Urinary bladder (tissue), 4 donors: ENCODE measurements at regions not wholly inside any gene's neighbourhood (a gene's known extent, or its start where the extent isn't known, plus 50 kb on each side); places are given as distances from the start of the nearest gene placed in this dataset. TPM values are rescaled to one million over a fixed set of nuclear protein-coding genes. Genes with fewer than 3 reads are reported as not detected.
A peak's percentile ranks its signal among the peaks of the same experiment; 100 is the strongest.
"Not testable (repeated sequence)": the region's sequence is repeated elsewhere in the genome, so short reads cannot be mapped to it uniquely, and the experiment has no call there.

Source experiments
- DNase-seq: peaks from one replicate; pipeline ENCODE4 v3.0.0-alpha.2; 2015; ENCODE audit errors: extremely low spot score
- H3K27ac ChIP-seq: one replicate; pipeline ENCODE4 v1.5.1; 2013; ENCODE audit warnings: low read depth, mild to moderate bottlenecking, moderate library complexity
- H3K36me3 ChIP-seq: one replicate; pipeline ENCODE4 v1.6.1; 2013; ENCODE audit warnings: mild to moderate bottlenecking, moderate library complexity; ENCODE audit not compliant: insufficient read depth
- H3K4me1 ChIP-seq: one replicate; pipeline ENCODE4 v1.6.1; 2013; ENCODE audit warnings: mild to moderate bottlenecking, moderate library complexity; ENCODE audit not compliant: insufficient read depth
- H3K4me3 ChIP-seq: one replicate; pipeline ENCODE4 v1.5.1; 2013; ENCODE audit warnings: low read depth, low read length
- WGBS: extraction: QIAGEN DNeasy Blood & Tissue Kit; methylation state at CpG from one replicate; pipeline ENCODE4 v1.1.7; 2013; 5-methylcytosine and 5-hydroxymethylcytosine counted together
- small RNA-seq: library from RNA; depleted of rRNA; stranded (forward); fragments of <200 nt; gene quantifications from one replicate; pipeline ENCODE3, GENCODE V24; 2014
- donor health status: healthy with polysubstance abuse.
- donor health status: healthy.

DNA sequence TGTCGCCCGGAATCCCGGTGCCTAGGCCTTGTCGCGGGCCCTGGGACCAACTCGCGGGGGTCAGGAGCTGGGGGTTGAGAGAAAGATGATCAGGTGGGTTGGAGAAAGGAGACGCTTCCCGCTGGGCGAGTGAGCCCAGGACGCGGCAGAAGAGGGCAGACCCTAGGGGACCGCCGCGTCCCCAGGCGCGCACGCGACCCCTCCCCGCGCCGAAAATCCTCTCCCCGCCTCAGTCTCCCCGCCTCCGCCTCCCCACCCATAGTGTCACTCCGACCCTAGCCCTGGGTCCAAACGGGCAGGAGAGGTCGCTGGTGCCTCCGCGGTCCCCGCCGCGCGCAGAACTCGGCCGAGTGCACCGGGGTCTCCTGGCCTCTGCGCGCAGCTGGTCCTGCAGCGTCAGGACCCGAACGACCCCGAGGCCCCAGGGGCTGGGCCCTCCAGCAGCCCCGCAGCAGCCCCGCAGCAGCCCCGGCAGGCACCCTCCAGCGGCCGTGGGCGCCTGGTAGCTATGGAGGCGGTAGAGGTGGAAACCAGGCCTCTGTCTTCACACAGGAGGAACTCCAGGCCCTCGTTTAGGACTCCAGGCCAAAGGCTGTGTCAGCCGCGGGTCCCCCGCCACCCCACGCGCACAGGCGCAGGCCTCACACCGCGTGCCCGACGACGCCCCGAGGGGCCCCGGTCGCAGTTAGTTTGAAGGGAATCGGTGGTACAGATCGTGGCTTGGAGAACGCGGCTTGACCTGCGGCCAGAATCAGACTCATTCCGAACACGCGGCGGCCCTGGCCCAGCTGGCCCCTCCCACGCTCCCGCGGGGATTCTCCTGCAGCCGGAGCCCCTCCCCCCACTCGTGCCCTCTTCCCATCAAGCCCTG lies 60.1 kb upstream of the EIF5 start:
- no peak for DNase-seq
- 20% methylated on average over 79 of the region's 79 CpGs for WGBS
- peak overlapping the region; percentile 43 for H3K4me3 ChIP-seq
- no peaks in the 10 kb centered on the region for H3K36me3 ChIP-seq
- peaks cover 1% of the 10 kb centered on the region for H3K4me1 ChIP-seq
- H3K27ac ChIP-seq, result no peak overlapping the region

DNA sequence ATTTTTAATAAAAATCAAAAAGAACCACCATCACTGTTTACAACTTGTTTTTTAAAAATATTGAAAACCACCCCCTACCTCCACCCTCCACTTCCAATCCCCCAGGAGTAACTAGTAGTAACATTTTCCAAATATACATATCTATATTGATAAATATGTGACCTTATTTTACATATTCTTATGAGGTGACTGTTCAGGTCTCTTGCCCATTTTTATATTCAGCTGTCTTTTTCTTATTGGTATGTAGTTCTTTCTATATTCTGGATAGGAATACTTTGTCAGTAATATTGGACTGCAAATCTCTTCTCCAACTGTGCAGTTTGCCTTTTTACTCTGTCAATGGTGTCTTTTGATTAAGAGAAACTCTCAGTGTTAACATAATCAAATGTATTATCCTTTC lies 59.0 kb upstream of the EIF5 start:
- no peaks in the 10 kb centered on the region for H3K36me3 ChIP-seq
- DNase-seq, result no peak
- H3K27ac ChIP-seq, result no peak overlapping the region
- H3K4me1 ChIP-seq, result peaks cover 1% of the 10 kb centered on the region
- H3K4me3 ChIP-seq, result no peak overlapping the region

DNA sequence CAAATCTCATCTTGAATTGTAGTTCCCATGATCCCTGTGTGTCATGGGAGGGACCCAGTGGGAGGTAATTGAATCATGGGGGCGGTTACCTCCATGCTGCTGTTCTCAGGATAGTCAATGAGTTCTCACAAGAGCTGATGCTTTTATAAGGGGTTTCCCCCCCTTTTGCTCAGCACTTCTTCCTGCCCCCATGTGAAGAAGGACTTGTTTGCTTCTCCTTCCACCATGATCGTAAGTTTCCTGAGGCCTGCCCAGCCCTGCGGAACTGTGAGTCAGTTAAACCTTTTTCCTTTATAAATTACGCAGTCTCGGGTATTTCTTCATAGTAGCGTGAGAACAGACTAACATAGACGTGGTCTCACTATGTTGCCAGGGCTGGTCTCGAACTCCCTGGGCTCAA lies 56.1 kb upstream of the EIF5 start:
- no peak overlapping the region for H3K27ac ChIP-seq
- no peak overlapping the region for H3K4me3 ChIP-seq
- WGBS, result 95% methylated on average over 8 of the region's 8 CpGs
- no peak for DNase-seq
- H3K36me3 ChIP-seq, result no peaks in the 10 kb centered on the region
- peaks cover 1% of the 10 kb centered on the region for H3K4me1 ChIP-seq

DNA sequence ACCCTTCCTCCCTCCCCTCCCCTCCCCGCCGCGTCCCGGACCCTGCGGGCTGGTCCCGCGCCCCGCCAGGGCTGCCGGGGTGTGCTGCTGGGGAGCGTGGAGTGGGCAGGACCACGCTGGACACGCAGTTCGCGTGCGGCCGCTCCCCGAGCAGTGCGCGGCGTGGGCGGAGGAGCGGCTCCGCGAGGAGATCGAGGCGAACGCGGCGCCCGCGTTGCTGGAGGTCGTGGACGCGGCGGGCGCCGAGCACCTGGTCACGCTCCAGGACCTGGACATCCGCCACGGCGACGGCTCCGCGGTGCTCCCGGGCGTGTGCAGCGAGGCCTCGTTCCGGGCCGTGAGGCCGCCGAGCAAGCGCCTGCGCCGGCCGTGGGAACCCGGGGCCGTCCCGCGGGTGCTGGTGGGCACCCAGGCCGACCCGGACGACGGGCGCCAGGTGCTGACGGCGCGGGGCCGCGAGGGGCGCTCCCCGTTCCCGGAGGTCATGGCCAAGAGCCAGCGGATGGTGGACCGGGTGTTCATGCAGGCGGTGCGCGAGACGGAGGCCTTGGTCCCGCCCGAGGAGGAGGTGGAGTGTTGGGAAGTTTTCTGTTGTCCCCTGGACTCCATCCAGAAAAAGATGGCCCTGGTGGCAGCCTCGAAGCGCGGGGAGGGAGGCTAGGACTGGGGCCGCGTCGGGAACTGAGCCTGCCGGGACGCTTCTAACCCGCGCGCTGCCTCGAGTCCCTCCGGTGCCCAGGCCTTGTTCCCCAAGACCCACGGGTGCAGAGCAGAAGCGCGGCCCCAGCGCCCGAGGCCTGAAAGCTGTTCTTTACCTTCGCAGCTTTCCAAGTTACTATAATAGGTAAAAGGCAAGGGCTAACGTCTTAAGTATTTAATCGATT lies 54.7 kb upstream of the EIF5 start:
- Histone ChIP-seq H3K4me1 (no peaks in the 10 kb centered on the region), H3K36me3 (no peaks in the 10 kb centered on the region), H3K27ac (no peak overlapping the region), H3K4me3 (peak overlapping the region; percentile 35)
- DNase-seq, result no peak
- WGBS, result 17% methylated on average over 102 of the region's 102 CpGs

DNA sequence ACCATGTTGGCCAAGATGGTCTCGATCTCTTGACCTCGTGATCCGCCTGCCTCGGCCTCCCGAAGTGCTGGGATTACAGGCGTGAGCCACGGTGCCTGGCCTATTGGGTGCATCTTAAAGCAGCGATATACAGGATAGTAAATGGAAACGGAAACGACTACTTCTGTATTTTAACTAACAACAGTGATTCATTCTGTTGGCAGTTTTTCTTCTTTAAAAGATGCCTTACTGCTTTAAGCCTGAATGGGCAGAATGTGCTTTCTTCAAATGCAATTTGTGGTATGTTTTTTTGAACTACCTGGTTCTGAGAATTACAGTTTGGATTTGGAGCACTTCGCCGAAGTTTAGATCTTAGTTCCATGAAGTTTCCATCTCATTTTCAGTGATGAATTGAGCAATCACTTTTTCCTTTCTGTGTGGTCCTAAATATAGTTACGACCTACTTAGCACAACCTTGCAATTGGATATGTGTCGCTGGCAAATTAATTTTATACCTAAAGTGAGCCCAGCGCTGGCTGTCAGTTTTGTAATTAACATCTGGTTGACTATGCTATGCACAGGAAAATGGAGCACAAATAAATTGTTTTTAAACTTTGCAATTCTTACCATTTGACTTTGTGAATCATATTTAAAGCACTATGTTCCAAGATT lies 53.6 kb upstream of the EIF5 start:
- 57% methylated on average over 15 of the region's 15 CpGs for WGBS
- Histone ChIP-seq H3K27ac (no peak overlapping the region), H3K4me3 (no peak overlapping the region), H3K36me3 (no peaks in the 10 kb centered on the region), H3K4me1 (no peaks in the 10 kb centered on the region)
- DNase-seq, result no peak

DNA sequence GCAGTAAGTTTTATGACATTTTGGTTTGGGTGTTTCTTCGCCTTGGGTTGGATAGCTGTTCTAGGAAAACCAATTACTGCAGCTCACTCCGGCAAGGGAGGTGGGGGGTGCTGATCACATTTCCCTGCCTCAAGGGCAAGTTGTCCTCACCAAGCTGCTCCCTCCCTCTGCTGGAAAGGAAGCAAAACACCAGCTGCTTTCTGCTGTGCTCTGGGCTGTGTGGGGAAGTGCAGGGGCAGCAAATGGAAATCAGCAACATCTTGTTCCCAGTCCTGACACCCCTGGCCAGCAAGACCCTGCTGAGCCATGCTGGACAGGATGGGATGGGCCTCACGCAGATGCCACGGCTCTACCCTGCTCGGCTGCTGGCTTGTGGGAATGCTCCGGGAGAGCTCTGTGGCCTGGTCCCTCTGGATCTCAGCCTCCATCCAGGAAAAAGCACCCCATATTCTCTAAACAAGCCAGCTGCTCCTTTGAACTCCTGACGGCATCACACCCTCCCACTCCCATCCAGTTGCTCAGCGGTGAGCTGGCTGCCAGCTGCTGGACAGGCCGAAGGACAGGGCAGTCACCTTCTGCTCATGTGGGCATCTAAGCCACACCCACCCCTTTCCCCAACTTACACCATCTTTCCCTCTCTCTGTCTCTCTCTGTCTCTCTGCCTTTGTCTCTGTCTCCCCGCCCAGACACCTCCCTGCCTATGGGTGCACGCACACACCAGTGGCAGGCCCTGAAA lies 52.4 kb upstream of the EIF5 start:
- DNase-seq, result no peak
- H3K4me3 ChIP-seq, result no peak overlapping the region
- 62% methylated on average over 11 of the region's 11 CpGs for WGBS
- no peak overlapping the region for H3K27ac ChIP-seq
- H3K4me1 ChIP-seq, result no peaks in the 10 kb centered on the region
- no peaks in the 10 kb centered on the region for H3K36me3 ChIP-seq

DNA sequence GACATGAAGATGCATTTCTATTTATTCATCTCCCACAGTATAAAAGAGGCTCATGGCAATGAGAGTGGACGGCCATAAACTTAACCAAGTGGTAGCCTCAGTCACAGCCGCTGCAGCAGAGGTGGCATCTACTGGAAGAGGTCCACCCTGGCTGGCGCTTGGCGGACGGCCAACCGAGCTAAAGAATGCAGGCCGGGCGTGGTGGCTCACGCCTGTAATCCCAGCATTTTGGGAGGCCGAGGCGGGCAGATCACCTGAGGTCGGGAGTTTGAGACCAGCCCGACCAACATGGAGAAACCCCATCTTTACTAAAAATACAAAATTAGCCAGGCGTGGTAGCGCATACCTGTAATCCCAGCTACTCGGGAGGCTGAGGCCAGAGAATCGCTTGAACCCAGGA lies 51.7 kb upstream of the EIF5 start:
- 94% methylated on average over 17 of the region's 17 CpGs for WGBS
- H3K36me3 ChIP-seq, H3K4me1 ChIP-seq, DNase-seq, H3K4me3 ChIP-seq, H3K27ac ChIP-seq: not testable (repeated sequence)

DNA sequence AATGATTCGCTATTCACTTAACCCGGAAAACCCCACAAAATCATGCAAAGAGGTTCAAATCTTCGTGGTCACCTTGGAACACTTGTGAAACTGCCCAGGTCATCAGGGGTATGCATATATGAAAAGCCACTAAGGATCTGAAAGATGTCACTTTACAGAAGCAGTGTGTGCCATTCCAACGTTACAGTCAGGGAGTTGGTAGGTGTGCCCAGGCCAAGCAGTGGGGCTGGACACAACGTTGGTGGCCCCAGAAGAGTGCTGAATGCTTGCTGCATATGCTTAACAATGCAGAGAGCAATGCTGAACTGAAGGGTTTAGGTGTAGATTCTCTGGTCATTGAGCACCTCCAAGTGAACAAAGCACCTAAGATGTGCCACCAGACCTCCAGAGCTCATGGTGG lies 51.1 kb upstream of the EIF5 start:
- no peaks in the 10 kb centered on the region for H3K36me3 ChIP-seq

DNA sequence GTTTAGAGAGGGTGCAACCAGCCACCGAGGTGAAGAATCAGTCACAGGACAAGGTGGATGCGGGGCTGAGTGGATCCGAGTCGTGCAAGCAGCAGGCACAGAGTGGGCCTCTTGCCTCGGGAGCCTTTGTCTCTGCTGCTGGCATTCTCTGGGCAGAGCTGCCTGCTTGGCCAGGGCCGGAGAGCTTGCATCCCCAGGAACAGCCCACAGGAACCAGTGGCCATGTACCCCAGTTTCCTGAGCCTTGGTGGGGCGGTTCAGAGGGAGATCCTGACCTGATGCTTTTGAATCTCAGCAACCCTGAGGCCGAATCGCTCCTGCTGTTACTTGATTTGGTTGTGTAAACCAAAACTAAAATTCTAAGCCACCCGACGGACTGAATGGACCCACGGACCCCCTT lies 50.1 kb upstream of the EIF5 start:
- no peak overlapping the region for H3K4me3 ChIP-seq
- WGBS, result 82% methylated on average over 12 of the region's 12 CpGs
- DNase-seq, result no peak
- H3K27ac ChIP-seq, result no peak overlapping the region
- no peaks in the 10 kb centered on the region for H3K4me1 ChIP-seq
- H3K36me3 ChIP-seq, result no peaks in the 10 kb centered on the region

More for the DNA sequence above, 51.1 kb upstream of the EIF5 start:
- WGBS, result 84% methylated on average over 5 of the region's 5 CpGs
- Histone ChIP-seq H3K27ac (no peak overlapping the region), H3K4me1 (no peaks in the 10 kb centered on the region), H3K4me3 (no peak overlapping the region)
- DNase-seq, result no peak

Small RNA genes in the stretch of these regions (small RNA-seq; reads per million reads assigned to genes)
- not detected for gene AL161669.2
